ENCODE measurements at regions not wholly inside any gene's neighbourhood (a gene's known extent, or its start where the extent isn't known, plus 50 kb on each side); places are given as distances from the start of the nearest gene placed in this dataset.

GRCh38 chrX:63993936-63994335, 208.9 kb upstream of the ARHGEF9 start:
- no peak for DNase-seq (ENCODE audit: low spot score)

GRCh38 chrX:63985906-63986305, 200.9 kb upstream of the ARHGEF9 start:
- DNase-seq (ENCODE audit: low spot score): no peak

- no peak for DNase-seq (ENCODE audit: low spot score)
Measured at GRCh38 chrX:63979480-63979879, 194.5 kb upstream of the ARHGEF9 start.

- DNase-seq (ENCODE audit: low spot score): no peak
Measured at GRCh38 chrX:63967551-63967950, 182.5 kb upstream of the ARHGEF9 start.

GRCh38 chrX:63963095-63963784, 178.2 kb upstream of the ARHGEF9 start:
- DNase-seq (ENCODE audit: low spot score): no peak

- DNase-seq (ENCODE audit: low spot score): no peak
Measured at GRCh38 chrX:63961964-63962363, 176.9 kb upstream of the ARHGEF9 start.

- DNase-seq (ENCODE audit: low spot score): no peak
Measured at GRCh38 chrX:63959975-63960374, 175.0 kb upstream of the ARHGEF9 start.

- no peak for DNase-seq (ENCODE audit: low spot score)
Measured at GRCh38 chrX:63958134-63958865, 173.3 kb upstream of the ARHGEF9 start.

GRCh38 chrX:63935835-63936234, 150.8 kb upstream of the ARHGEF9 start:
- no peak for DNase-seq (ENCODE audit: low spot score)

- DNase-seq (ENCODE audit: low spot score): no peak
Measured at GRCh38 chrX:63934791-63935190, 149.8 kb upstream of the ARHGEF9 start.

- DNase-seq (ENCODE audit: low spot score): no peak
Measured at GRCh38 chrX:63934160-63934559, 149.1 kb upstream of the ARHGEF9 start.

- DNase-seq (ENCODE audit: low spot score): no peak
Measured at GRCh38 chrX:63932907-63933306, 147.9 kb upstream of the ARHGEF9 start.

- no peak for DNase-seq (ENCODE audit: low spot score)
Measured at GRCh38 chrX:63932006-63932405, 147.0 kb upstream of the ARHGEF9 start.

- DNase-seq (ENCODE audit: low spot score): peak; percentile 32
Measured at GRCh38 chrX:63930140-63930539, 145.1 kb upstream of the ARHGEF9 start.

- DNase-seq (ENCODE audit: low spot score): no peak
Measured at GRCh38 chrX:63929608-63930007, 144.6 kb upstream of the ARHGEF9 start.

- no peak for DNase-seq (ENCODE audit: low spot score)
Measured at GRCh38 chrX:63927848-63928247, 142.8 kb upstream of the ARHGEF9 start.

- no peak for DNase-seq (ENCODE audit: low spot score)
Measured at GRCh38 chrX:63922221-63922620, 137.2 kb upstream of the ARHGEF9 start.

- no peak for DNase-seq (ENCODE audit: low spot score)
Measured at GRCh38 chrX:63920875-63921274, 135.9 kb upstream of the ARHGEF9 start.

- DNase-seq (ENCODE audit: low spot score): no peak
Measured at GRCh38 chrX:63919081-63919480, 134.1 kb upstream of the ARHGEF9 start.

GRCh38 chrX:63918611-63919010, 133.6 kb upstream of the ARHGEF9 start:
- peak; percentile 49 for DNase-seq (ENCODE audit: low spot score)

GRCh38 chrX:63917296-63917695, 132.3 kb upstream of the ARHGEF9 start:
- no peak for DNase-seq (ENCODE audit: low spot score)

GRCh38 chrX:63913719-63914118, 128.7 kb upstream of the ARHGEF9 start:
- no peak for DNase-seq (ENCODE audit: low spot score)

GRCh38 chrX:63889001-63889400, 104.0 kb upstream of the ARHGEF9 start:
- no peak for DNase-seq (ENCODE audit: low spot score)
